HG02840 (cell line): ENCODE measurements at regions not wholly inside any gene's neighbourhood (a gene's known extent, or its start where the extent isn't known, plus 50 kb on each side); places are given as distances from the start of the nearest gene placed in this dataset.

ENCODE experiments used
- ATAC-seq: cut with Tn5 transposase; IDR thresholded peaks from one replicate; pipeline ENCODE4 v1.9.1; 2021; ENCODE audit warnings: mild to moderate bottlenecking, moderate library complexity, moderate number of reproducible peaks; ENCODE audit not compliant: unreplicated experiment, low FRiP score

DNA sequence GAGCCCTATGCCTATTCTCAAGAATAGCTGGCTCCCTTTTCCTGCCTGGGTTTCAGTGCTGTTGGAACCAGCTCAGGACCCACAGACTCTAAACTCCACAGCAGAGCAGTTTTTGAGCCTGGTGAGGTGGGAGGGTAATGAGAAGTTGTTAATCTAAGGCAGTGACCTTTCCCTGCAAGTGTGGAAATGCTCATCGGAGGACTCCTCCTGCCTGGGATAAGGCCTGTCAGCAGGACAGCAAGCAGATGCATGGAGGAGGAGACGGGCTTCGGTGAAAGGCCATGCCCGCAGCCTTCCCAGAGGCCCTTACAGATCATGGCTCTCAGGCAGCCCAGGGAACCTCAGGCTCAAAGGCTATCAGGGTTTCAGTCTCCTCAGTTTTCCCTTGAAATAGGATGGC lies 70.0 kb upstream of the SHISA3 start:
- ATAC-seq = no peak

- no peak for ATAC-seq
Measured at GRCh38 chr4:42328978-42329377, 68.3 kb upstream of the SHISA3 start.

GRCh38 chr4:42329421-42329820 lies 67.9 kb upstream of the SHISA3 start:
- ATAC-seq = no peak

DNA sequence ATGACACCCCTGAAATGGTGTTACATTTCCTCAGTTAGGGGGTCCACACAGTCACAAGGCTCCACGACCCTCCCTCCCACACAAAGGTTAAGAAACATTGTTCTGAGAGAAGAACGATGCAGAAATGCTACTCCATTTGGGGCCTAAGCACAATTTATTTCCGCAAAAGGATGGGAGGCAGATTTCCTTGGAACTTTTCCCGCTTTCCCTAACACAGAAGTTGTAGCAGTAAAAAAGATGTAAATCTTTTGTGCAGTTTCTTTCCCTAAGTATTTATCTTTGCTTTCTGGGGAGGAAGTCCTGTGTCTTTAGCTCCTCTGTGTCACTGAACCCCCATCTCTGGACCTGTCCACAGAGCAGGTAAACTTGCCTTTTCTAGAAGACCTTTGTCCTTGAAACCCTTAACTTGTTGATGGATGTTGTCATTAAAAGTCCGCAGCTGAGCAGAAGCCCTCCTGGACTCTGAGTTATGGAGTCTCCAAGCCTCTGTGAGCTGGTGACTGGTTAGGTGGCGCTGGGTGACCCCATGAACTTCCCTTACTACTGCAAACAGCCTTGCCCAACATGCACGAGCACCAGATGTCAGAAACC lies 67.2 kb upstream of the SHISA3 start:
- ATAC-seq = no peak

DNA sequence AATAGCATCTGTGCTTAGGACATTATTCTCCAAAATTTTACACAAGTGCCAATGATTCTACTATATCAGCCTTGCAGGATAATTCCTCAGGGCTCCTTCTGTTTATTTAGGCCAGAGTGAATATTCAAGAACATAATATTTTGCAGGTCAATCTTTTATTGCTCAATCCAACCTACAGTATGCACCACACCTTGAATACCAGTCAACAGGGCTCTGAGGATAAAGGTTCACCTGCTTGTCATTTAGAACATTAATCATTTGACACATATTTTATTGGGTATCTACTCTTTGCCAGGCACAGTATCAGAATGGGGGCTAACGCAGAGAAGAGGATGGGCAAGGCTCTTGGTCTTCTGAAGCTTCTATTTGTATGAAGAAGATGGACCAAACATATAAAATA lies 66.2 kb upstream of the SHISA3 start:
- ATAC-seq = no peak

- ATAC-seq = no peak
Measured at GRCh38 chr4:42331914-42332368, 65.3 kb upstream of the SHISA3 start.

DNA sequence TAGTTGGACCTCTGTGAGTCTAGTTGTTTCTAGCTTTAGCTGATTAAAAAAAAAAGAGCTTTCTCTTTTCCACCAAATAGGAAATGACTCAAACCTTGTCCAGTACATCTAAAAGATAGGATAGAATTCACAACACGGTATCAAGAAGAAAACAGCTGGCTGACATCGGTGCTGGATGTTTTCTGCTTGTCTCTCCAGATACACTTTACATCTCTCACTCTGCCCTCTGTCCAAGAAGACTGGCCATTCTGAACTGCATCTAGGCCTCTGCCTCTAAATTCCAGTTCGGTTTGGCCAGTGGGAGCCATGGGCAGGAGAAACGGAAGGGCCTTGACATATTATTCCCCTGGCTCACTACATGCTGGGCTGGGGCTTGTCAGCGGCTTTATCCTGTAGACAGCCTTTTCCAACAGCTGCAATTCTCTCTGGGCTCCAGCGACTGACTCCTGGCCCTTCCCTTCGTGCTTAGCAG lies 57.3 kb upstream of the SHISA3 start:
- ATAC-seq = no peak

DNA sequence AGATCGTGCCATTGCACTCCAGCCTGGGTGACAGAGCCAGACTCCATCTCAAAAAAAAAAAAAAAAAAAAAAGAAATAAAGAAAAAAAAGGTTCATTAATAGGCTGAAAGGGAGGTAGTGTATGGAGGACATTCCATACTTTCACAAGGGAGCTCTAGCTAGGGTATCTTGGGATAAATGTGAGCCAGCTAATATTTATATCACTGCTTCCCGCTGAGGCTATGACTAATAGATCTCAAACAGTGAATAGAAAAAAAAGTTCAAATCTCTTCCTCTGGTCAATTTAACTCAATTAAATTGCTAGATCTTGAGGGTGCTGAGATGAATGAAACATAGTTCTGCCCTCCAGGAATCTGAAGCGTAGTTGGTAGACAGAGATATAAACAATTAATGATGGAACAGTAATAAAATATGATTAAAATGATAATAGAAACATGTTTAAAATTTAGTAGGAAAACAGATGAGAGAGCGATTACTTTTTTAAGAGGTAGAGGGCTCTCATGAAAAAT lies 55.7 kb upstream of the SHISA3 start:
- ATAC-seq = no peak

DNA sequence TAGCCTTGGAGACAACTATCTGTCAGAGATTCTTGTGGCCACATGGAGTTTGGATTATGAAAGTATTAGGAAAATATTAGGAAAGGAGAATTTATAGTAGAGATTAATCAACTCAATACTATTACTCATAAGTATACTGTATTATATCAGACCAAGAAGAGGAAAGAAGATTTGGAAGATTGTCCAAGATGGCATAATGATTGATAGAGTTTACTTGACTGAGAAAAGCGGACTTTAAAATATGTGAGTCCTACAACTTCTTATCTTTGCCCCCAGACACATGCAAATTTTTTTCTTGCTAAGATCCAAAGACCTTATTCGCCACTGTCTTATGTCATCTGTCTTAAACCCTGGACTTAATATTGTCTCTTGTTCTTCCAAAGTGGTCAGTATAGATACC lies 54.8 kb upstream of the SHISA3 start:
- ATAC-seq = no peak

- ATAC-seq = no peak
Measured at GRCh38 chr4:42344309-42344708, 53.0 kb upstream of the SHISA3 start.

DNA sequence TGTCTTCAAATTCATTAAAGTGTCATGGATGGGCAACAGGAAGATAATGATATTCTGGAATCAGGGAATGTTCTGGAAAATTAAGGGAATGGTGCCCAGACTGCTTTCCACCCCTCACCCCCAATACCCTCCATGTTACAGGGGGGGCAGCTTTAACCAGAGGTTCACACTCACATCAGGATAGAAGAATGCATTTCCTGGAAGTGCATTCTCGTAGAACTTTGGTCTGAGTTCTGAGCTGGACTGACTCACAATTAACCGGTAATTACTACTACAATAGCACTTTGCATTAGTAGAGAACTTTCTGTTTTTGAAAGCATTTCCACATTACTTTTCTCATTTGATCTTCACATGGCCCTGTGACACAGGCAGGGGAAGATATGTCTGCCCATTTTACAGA lies 52.5 kb upstream of the SHISA3 start:
- ATAC-seq = no peak

DNA sequence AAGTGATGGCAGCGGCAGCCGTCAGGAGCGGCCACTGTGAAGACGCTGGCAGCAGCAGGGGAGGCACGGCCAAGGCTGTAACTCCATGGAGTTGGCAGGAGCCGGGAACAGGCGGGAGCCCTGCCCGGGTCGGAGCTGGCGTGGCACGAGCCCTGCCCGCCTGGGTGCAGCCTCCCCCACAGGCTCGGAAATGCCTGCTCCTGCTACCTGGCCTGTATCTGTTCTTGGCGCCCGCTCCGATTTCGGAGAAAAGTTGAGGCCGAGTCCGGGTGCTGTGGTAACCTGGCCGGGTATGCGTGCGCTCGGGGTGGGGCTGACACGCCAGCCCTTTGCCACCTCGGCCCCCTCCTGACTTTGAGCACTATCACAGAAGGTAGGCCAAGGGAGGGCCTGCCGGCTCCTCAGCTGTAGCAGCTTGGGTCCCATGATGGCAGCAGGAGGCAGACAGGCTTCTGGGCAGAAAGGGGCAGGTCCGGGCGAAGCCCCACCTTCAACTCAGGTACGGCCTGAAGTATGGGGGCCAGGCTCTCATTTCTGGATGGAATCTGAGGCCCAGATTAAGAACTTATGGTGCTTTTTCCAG lies 51.2 kb upstream of the SHISA3 start:
- ATAC-seq = no peak

DNA sequence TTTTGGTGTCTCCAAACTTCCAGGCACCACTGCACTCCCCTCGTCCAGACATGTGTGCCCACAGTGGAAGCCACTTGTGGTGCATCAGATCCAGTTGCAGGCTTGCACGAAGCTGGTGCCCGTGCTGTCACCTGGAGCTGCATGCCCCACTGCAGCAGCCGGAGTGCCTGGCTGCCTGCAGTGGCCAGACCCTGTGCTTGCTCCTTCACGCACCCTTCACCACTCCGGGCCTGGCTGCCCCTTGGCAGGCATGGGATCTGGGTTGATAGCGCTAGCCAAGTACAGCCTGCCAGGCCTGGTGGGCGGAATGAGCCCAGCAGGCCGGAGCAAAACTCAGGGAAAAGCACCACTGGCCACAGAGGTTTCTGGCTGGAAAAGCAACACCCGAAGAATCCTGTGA lies 50.2 kb upstream of the SHISA3 start:
- ATAC-seq = no peak
